ENCODE measurements at regions not wholly inside any gene's neighbourhood (a gene's known extent, or its start where the extent isn't known, plus 50 kb on each side); places are given as distances from the start of the nearest gene placed in this dataset.

DNA sequence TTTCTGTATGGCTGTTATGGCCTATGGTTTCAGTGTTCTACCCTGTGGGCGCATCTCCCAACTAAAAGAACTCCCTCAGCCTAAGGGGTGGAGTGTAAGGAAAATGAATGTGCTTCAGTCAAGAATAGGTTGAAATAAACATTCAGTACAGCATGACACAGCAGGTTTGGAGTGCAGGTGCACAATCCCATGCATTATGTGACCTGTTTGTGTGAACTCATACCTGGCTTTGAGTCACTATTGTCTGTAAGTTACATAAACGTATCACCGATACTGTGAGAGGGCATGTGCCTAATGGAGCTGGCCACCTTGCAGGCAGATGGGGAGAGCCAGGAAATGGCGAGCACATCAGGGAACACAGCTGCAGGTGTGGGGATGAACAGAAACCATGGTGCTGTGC, 216.0 kb downstream of the DSEL start:
- DNase-seq (ENCODE audit: low read depth in 2 of 2, low spot score in 1 of 2): no peak

DNA sequence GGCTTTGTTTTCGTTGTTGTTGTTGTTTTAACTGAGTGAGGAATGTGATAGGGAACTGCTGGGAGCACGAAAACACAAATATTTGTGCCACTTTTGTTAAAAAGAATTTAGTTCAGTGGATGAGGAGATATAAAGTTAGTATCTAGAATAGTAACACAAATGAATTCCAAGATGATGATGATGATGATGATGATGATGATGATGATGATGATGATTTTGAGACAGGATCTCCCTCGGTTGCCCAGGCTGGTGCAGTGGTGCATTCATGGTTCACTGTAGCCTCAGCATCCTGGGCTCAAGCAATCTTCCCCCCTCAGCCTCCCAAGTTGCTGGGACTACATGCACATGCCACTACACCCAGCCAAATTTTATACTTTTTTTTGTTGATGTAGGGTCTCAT, 223.7 kb downstream of the DSEL start:
- no peak for DNase-seq (ENCODE audit: low read depth in 2 of 2, low spot score in 1 of 2)

DNA sequence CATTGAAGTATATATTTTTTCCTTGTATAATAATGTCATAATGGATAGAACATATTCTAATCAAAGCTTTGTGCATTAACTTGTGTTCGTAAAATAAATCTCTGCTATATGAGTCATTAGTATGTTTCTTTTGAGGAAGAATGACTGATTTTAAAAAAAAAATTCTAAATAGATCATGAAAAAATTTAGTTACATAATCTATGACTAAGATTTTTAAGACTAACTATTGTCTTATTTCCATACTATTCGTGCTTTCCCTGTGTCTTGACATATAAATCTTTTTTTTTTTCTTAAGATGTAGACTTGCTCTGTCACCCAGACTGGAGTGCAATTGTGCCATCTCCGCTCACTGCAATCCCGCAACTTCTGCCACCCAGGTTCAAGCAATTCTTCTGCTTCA, 226.1 kb downstream of the DSEL start:
- no peak for DNase-seq (ENCODE audit: low read depth in 2 of 2, low spot score in 1 of 2)

DNA sequence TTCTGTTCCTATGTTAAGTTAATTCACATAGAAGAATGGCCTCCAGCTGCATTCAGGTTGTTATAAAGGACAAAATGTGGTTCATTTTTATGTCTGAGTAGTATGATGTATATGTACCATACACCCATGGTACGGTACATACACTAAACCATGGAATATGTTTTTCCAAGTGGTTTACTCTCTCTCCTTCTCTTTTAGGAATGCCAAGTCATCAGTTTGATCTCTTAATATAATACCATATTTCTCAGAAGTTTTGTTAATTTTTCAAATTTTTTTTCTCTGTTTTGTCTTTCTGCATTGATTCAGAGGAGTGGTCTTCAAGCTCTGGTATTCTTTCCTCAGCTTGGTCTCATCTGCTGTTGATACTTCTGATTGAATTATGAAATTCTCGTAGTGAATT, 230.9 kb downstream of the DSEL start:
- DNase-seq (ENCODE audit: low read depth in 2 of 2, low spot score in 1 of 2): no peak

DNA sequence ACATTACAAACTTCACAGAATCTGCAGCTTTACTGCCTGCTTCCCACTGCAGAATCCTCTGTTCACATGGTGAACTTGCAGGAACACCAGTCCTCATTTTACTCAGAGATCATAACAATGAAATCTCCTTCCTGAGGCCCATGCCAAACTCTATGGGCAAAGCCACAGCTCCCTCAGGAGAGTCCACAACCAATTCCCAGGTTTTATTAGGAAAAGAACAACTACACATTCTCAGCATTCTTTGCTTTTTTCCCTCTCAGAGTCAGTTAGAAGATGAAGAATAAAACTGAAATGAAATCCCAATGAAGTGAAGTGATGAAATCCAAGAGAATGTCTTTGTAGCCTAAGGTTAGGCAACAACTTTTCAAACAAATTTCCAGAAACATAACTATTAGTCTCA, 233.7 kb downstream of the DSEL start:
- no peak for DNase-seq (ENCODE audit: low read depth in 2 of 2, low spot score in 1 of 2)

DNA sequence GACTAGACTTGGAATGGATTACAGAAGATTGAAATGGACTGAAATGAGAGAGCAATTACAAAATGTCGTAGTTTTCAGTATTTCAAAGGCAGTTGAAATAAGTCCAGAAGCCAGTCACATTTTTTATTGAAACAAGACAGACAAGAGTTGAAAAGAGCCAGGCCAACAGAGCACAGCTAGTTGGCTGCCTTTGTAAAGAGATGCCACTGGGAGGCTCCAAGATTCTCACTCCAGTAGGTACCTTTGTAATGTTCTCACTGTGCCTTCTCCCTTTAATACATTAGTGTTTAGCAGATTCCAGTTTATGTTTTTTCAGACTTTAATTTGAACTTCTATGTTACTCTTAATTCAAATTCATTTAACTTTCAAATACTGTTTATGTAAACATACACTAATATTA, 234.8 kb downstream of the DSEL start:
- no peak for DNase-seq (ENCODE audit: low read depth in 2 of 2, low spot score in 1 of 2)

DNA sequence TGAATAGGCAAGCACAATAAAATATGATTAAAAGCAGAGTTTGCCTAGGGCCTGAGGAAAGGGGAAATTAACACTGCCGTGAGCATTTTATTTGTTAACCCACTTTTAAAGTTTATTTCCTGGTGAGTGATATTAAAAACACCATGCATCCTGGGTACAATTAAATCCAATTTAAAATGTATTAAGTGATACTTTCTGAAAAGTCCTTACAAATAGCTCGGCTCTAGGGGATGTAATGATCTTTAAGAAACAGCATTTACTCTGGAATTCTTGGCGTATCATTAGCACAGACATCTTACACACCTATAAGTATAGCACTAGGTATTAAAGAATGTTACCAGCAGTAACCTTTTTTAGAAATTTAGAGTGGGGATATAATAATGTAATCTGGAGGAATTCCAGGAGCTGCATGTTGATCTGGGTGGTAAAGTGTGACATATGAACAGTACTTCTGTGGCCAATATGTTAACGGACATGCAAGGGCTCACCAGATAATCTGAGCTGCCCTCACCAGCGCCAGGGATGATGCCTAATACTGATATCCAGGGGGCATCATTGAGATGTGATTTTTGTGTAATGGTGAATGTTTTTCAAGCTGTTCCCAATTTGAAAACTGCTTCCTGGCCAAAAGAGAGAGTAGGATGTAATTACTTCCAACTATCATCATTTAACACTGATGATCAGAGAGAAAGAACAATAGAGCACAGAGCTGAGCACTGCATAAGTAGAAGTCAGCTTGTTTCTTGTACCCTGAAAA, 235.9 kb downstream of the DSEL start:
- DNase-seq (ENCODE audit: low read depth in 2 of 2, low spot score in 1 of 2): no peak

DNA sequence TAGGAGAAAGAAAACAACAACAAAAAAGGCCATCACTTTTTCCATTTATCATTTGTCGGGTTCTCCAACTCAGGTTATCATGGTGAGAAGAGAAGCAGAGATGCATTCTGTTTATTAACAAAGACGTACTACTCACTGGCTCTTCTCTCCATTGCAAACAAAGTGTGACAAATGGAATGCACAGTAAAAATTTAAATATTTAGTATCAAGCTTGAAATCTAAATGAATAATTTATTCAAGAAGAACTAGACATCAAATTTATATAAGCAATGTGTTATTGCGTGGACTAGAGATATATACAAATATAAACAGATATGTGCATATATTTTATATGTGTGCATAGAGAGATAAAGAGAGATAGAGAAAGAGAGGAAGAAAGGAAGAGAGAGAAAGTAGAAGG, 236.5 kb downstream of the DSEL start:
- no peak for DNase-seq (ENCODE audit: low read depth in 2 of 2, low spot score in 1 of 2)

DNA sequence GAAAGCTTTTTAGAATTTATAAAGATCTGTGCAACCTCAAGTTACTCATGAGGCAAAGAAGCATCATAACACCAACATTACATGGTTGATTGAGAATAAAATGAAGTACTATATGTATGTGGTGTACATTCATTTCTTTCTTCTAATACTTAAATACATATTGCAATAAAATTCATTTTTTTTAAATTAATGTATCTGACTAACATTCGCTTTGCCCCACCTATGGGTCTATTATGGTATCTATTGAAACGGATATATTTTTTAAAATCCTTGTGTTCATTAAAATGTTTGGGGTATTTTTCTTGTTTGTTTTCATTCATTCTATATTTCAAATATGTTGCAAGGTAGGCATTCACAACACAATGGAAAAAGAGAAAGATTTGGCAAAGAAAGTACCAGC, 237.5 kb downstream of the DSEL start:
- DNase-seq (ENCODE audit: low read depth in 2 of 2, low spot score in 1 of 2): no peak

DNA sequence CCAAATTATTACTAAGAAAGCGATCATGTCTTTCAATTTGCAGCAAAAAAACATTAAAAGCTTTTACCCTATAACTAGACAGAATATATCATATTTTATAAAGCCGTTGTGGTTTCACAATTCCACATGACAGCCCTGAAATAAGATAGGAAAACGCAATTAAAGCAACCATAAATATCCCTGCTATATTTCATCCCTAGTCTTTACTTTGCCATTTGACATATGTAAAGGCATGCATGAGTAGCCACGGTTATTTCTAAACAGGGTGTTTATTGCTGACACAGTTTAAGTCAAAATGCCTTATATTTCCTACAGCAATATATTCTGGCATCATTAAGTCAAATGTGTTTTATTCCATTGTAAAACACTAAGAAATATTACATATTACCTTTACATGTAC, 239.9 kb downstream of the DSEL start:
- DNase-seq (ENCODE audit: low read depth in 2 of 2, low spot score in 1 of 2): no peak

DNA sequence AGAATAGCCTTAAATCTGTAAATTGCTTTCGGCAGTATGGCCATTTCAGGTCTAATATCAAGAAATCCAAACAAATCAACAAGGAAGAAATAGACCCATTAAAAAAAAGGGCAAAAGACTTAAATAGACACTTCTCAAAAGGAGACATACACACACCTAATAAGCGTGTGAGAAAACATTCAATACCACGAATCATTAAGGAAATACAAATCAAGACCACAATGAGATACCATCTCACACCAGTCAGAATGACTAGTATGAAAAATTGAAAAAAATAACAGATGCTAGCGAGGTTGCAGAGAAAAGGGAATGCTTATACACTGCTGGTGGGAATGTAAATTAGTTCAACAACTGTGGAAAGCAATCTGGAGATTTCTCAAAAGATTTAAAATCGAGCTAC, 243.2 kb downstream of the DSEL start:
- no peak for DNase-seq (ENCODE audit: low read depth in 2 of 2, low spot score in 1 of 2)

DNA sequence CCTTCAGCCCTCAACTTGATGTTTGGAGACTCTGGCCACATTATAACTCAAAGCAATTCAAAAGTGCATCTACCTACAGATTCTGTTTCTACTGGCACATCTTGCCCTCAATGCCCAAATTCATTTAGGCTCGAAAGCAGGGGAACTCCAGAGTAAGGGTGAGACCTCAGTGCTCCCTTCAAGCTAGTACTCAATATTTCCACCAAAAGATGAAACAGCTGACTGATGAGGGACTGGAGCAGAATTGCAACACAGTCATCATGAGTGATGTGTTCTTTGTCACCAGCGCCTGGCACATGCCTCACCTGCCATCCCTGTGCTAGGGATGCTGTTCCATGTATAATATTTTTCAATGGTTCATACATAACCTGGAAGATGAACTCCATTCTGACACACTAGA, 247.3 kb downstream of the DSEL start:
- no peak for DNase-seq (ENCODE audit: low read depth in 2 of 2, low spot score in 1 of 2)

DNA sequence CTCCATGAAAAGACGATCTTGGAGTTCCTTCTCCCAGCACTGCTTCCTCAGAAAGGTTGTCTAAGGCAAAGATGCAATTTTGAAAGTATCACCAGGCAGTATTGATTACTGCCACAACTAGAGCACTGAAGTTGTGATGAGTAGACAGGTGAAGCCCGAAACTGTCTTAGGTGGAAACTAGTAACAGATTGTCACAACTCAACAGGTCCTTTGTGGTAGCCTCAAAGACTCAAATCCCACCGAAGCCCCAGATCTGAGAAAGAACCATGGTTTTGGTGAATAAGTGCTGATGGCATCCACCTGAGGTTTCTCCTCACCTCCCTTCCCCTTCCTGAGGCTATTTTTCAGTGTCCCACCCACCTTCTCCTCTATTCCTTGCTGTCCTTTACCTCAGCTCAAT, 248.0 kb downstream of the DSEL start:
- DNase-seq (ENCODE audit: low read depth in 2 of 2, low spot score in 1 of 2): no peak

DNA sequence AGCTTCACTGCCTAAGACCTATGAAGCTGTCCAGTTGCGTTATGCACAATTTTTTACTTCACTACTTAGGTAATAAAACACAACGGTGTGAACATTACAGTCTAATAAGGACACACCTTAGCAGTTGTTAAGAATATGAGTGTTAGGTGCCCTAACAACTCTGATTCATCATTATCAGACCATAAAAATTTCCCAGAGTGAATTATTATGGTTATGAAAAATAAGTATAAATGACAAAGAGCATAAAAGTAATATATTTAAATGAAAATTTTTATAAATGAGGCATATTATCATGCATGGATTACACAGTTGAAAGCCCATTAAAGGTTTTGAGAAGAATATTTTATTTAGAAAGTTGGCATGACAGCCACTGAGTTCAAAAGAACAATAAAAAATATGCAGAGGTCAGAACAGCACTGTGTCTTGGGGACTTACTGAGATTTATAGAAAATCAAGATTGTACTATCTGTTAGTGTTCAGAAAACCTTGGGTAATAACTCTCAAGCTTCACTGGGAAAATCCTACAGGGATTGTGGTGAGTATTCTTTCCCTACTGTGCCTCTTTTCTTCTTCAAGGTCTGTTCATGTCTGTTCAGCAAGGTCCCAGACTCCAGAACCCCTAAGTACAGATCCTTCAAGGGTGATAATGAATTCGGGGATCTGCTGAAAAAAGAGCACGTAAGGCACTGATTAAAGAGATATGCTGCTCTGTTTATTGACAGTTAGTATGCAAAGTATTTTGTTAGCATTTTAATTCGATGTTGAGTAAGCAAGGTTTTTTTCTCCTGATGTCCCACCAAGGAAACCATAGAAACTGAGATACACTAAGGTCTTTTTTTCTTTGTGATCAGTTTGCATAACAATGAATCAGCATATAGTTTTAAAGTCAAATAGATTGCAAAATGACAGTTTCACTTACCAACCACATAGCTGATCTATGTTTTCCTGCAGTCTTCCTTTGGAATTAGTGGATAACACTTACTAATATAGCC, 250.0 kb downstream of the DSEL start:
- no peak for DNase-seq (ENCODE audit: low read depth in 2 of 2, low spot score in 1 of 2)

DNA sequence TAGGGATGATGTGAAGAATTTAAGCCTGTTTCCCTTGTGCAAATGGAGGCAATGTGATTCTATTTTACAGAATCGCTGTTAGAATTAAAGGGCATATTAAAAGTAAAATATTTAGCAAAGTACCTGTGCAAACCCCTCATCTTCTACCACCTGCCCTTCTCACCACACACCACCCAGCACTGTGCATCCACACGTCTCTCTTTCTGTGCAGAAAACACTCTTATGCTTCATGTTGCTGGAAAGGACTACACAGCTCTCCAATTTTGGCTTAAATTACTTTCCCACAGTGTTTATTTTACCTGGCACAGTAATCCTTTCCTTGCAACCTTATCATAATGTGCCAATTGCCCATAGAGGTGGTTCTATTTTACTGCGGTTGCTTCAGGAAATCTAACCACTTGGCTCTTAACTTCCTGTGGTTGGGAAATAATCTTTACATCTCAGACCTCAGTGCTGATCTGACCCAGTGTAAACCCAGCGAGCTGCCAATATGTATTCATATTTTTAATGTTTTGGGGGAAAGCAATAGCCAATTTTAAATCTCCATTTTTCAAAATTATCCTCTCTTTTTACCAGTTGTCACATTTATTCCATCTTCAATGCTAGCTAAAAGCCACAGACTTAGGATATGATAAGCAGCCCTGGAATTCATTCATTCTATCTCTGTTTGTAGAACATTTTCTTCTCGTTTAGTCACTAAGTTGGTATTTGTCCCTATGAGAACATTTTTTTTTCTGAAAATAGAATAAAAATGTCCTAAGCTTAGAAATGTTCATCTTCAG, 250.9 kb downstream of the DSEL start:
- no peak for DNase-seq (ENCODE audit: low read depth in 2 of 2, low spot score in 1 of 2)

DNA sequence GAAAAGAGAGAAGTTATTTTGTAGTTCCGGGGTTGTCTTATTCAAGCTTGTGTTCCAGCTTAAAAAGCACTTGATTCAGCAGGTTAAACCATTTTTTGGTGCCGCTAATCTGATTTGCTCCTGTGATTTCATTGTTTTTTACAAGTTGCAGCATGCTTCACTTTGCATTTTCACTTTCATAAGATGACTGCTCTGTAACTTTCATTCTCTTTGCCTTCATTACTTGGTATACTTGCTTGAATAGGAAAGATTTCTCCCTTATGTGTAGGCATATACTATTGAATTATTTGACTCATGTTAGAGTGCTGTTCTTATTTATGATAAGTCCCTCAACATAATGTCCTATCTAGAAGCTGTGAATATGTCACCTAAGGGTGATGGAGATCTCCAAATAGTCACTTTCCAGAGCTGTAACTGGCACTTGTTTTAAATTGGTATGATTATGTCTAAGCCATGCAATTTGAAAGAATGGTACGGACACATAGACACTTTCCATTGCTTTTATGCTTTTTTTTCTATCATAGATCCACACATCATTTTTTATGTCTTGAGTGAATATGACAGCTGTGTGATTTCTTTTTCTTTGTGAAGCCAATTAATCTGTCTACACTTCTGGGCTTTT, 254.5 kb downstream of the DSEL start:
- DNase-seq (ENCODE audit: low read depth in 2 of 2, low spot score in 1 of 2): no peak

DNA sequence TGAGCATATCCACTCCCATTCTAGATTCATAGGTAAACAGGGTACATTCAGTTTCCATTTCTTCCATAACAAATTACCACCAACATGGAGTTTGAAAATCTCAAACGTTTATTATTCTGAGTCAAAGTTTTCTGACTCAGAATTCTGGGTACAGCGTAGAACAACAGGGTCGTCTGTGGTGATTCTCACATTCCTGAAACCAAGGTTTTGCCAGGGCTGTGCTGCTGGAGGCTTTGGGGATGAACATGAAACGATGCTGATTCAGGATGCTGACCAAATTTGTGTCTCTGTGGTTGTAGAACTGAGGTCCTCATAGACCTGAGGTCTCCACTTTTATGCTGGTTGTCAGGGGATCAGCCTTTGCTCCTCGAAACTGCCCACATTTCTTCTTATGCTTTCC, 255.7 kb downstream of the DSEL start:
- DNase-seq (ENCODE audit: low read depth in 2 of 2, low spot score in 1 of 2): no peak

DNA sequence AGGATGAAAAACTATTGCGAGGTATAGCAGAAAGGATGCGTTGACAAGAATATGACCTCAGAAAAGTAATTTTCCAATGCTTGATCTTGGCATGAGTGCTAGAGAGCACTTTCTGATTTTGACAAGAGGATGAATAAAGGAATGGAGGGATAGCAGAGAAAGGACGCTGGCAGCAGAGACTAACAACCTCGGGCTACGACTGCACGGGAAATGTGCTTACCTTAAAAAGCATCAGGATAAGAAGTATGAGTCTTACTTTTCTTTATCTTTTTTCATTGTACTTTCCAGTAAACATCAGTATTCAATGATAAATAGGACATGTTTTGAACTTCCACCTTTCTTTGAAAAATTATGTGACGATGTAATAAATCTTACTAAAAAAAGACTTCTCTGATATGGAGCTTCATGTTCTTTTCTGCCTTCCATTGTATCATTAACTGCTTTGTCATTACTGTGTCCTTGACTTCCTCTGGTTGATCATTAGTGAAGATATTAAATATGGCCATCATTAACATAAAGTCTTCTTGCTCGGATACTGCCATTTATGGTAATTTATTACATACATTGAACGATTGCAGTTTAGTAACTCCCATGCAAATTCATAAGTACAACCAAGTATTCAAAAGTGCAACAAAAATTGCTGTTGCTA, 265.6 kb downstream of the DSEL start:
- DNase-seq (ENCODE audit: low read depth in 2 of 2, low spot score in 1 of 2): no peak

DNA sequence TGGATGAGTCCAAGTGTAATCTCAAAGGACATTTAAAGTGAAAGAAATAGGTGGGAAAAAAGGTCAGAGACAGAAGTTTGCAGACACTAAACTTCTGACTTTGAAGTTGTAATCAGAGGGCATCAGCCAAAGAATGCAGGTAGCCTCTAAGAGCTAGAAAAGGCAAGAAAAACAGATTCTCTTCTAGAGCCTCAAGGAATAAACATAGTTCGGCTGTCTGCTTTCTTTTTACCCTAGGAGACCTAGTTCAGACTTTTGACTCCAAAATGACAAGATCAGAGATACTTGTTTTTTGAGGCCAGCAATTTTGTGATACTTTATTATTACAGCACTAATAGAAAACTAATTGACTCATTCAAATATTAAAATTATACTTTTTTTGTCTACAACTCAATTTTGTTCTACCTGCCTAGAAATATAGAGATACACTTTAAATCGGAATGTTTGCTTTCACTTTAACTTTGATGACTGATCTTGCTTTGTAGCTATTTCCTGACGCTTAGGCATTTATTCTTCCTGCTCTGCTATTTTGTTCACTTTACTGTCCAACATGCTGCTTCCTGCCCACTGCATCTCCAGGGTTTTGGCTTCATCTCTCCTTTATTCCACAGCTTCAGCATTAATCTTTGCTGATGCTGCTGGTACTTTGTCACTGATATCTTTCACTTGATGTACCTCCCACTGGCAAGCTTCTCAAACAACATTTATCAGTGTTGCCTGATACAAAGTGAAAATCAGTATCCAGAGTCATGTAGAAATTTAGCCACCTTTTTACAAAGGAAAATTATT, 272.5 kb downstream of the DSEL start:
- DNase-seq (ENCODE audit: low read depth in 2 of 2, low spot score in 1 of 2): no peak

DNA sequence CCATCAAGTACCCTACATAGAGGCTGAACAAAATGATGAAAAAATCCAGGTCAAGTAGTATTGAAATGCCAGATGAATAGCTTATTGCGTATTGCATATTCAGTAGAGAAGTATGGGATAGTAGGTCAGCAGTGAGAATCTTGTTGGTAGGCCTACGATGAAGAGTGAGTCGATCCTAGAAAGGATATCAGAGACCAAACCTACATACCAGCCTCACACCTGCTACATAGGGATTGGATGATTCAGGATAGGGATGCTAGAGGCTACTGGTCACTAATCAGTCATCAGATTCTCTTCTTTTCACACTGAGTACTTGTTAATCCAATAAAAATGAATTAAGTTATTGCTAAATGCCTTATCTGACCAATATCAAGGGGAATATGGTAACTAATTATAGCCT, 274.5 kb downstream of the DSEL start:
- no peak for DNase-seq (ENCODE audit: low read depth in 2 of 2, low spot score in 1 of 2)
